HG03139 (cell line): ENCODE measurements at regions not wholly inside any gene's neighbourhood (a gene's known extent, or its start where the extent isn't known, plus 50 kb on each side); places are given as distances from the start of the nearest gene placed in this dataset.

Experiments used
- ATAC-seq: cut with Tn5 transposase; IDR thresholded peaks from one replicate; pipeline ENCODE4 v1.9.1; 2021; ENCODE audit not compliant: unreplicated experiment

DNA sequence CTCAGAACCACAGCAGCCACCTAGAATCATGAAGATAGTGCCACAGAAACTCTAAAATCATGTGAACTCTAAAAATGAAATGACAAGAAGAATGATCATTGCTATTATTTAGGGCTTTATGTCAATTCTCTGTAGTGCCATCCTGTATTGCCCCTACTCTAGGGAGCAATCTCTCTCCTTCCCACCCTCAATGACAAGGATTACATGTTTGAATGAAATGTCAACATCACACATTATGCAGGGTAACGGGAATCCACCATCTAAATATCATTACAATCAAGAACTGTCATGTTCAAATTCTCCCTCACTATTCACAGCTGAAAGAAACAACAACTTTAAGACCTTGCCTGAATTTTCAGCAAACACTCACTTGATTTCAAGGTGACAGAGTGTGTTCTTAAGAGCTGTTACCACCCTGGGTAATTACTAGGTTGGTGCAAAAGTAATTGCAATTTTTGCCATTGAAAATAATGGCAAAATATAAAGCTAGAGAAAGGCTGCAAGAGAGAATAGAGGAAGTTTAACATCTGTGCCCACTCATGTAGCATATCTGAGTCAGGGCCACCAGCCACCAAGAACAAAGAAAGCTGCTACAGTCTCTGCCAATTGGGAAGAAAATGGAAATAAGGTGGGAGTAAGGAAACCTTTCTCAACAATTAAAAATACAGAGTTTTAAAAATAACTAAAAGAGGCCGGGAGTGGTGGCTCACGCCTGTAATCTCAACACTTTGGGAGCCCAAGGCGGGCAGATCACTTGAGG is 112.8 kb upstream of the PSMD7 start:
- ATAC-seq, result no peak

DNA sequence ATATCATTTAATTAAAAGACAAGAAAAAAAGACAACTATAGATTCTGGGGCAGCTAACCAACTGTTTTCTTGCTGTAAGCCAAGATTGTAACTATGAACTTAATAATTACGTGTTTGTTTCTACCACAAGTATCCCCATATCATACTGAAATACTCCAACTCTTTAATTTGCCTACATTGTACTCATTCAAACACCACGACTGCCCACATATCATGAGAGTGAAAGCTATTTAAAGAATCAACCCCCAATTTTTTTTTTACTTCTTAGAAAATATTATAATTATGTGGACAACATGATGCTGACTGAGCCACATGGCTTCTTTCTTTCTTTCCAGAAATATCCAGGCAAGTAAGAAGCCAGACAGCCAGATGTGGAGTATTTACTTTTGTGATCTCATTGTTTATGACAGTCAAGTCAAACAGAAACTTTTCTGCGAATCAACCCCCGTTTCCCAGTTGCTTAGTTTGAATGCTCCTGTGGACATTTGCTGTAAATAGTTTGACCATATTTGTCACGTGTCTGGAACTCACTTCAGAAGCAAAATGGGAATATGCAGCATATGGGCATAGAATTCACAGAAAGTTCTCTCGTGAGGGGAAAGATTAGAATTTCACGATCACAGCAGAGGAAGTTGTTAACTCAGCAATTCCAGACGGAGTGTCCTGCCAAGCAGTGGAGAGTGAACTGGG is 126.8 kb upstream of the PSMD7 start:
- no peak for ATAC-seq

DNA sequence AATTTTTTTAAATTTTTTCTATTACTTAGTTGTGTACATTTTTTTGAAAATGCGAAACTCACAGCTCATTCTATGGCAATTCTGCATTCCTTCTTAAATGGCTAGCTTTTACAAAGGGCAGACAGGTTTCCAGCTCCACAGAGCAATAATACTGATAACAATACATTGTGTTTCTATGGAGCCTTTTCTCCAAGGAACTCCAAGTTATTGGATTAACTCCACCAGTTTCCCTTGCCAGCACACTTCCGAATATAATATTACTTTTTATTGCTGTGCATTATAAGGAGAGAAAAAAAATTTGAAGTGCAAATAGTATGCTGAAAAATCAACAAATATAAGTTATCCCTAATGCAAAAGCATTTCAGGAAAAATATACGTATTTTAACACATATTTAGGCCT is 127.5 kb upstream of the PSMD7 start:
- no peak for ATAC-seq

GRCh38 chr16:74168445-74168844 is 128.2 kb upstream of the PSMD7 start:
- ATAC-seq, result no peak

DNA sequence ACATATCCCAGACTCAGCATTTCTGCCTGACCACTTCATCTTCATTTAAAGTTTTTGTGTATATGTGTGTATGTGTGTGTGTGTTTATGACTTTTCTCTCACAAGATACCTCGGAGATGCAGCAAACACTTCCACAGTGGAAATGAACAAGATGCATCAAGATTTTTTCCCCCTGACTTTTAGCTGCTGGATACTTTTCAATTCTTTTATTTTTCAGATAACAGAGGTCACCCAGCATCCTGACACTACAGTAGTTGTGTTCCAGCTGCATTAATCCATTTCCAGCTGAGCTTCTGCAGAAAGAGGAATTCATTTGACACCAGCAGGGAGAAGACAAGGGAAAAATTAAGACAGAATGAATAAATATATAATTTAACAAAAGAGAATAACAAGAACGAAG is 130.2 kb upstream of the PSMD7 start:
- no peak for ATAC-seq

GRCh38 chr16:74165566-74166080 is 131.0 kb upstream of the PSMD7 start:
- no peak for ATAC-seq

DNA sequence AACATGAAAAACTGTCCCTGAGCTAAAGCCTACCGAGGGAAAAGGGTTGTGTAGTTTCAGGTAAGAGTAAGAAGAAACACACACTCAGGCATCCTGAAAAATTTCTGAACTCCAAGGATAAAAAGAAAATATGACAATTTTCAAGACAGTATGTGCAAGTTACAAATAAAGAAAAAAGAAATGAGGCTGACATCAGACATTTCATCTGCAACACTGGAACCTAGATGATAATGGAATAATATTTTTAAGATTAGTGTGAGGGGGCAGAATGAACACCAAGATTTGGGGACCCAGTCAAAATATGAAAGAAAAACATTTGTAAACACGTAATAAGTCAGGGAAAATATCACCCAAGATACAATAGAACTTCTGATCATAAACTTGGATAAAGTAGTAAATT is 135.9 kb upstream of the PSMD7 start:
- ATAC-seq, result no peak

DNA sequence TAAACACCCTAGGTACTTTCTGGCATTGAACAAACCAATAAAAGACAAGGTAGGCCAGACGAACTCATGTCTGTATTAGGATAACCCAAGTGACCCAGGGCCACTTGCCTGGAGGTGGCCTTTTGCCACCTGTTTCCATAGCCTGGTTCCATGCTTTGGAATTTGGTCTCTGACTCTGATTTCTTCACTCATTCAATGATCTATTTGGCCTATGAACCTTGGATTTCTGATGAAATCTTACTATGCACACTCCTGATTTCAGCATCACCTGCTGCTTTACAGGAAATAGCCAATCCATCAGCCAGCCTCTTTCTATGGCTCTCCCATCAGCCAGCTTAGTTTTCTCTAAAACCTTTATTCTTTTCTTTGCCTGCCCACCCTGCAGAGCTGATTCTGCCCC is 142.8 kb upstream of the PSMD7 start:
- no peak for ATAC-seq

- no peak for ATAC-seq
These were observed 150.0 kb upstream of the PSMD7 start for GRCh38 chr16:74146643-74147042.

GRCh38 chr16:74143171-74143570 is 153.4 kb upstream of the PSMD7 start:
- no peak for ATAC-seq

DNA sequence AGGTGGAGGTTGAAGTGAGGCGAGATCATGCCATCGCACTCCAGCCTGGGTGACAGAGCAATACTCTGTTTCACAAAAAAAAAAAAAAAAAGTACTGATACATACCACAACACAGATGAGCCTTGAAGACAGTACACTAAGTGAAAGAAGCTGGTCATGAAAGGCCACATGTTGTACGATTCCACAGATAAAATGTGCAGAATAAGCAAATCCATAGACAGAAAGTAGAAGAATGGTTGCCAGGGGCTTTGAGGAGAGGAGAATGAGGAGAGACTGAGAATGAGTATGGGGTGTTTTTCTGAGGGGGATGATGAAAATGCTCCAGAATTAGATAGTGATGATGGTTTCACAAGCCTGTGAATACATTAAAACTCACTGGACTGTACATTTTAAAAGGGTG is 155.6 kb upstream of the PSMD7 start:
- ATAC-seq, result no peak

DNA sequence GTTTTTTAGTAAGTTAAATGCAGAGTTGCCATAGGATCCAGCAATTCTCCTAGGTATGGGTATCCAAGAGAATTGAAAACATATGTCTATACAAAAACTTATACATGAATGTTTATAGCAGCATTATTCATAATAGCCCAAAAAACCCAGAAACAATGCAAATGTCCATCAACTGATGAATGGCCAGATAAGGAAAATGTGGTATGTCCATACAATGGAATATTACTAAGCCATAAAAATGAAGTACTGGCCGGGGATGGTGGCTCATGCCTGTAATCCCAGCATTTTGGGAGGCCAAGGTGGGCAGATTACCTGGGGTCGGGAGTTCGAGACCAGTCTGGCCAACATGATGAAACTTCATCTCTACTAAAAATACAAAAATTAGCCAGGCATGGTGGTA is 156.1 kb upstream of the PSMD7 start:
- ATAC-seq, result no peak

- ATAC-seq, result no peak
These were observed 172.8 kb upstream of the PSMD7 start for GRCh38 chr16:74123826-74124225.

DNA sequence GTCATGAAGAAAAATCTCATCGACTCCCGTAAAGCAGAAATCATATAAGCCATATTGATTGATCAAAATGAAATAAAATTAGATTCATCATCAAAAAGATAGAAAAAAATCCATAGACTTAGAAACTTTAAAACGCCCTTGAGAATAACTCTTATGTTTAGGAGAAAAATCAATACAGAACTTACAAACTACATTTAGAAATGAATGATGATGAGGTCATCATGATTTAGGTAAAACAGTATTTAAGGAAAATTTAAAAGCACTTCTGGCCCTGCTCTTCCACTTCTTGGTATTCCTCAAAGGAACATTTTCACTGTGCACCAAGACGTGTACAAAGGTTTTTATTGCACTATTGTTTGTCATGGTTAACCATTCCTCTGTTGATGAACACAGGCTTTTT is 173.4 kb upstream of the PSMD7 start:
- no peak for ATAC-seq

DNA sequence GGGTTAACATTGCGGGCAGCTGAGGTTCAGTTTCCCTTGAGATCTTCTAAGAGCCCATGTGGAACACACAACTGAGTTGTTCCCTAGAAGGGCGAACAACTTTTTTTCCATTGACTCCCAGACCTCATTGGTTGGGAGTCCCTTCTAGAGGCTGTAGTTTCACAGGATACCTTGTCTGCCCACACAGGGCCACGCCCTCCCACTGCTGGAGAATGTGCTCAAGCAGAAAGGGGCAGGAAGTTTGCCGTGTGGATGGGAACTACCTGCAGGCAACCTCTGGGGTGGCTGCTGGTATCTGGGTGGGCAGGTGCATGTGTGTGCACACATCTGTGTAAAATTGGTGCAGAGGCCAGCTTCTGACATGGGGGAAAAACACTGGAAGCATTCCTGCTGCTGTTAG is 178.8 kb upstream of the PSMD7 start:
- ATAC-seq, result no peak

- no peak for ATAC-seq
These were observed 183.1 kb upstream of the PSMD7 start for GRCh38 chr16:74113545-74113944.

GRCh38 chr16:74111456-74111982 is 185.1 kb upstream of the PSMD7 start:
- ATAC-seq, result no peak

DNA sequence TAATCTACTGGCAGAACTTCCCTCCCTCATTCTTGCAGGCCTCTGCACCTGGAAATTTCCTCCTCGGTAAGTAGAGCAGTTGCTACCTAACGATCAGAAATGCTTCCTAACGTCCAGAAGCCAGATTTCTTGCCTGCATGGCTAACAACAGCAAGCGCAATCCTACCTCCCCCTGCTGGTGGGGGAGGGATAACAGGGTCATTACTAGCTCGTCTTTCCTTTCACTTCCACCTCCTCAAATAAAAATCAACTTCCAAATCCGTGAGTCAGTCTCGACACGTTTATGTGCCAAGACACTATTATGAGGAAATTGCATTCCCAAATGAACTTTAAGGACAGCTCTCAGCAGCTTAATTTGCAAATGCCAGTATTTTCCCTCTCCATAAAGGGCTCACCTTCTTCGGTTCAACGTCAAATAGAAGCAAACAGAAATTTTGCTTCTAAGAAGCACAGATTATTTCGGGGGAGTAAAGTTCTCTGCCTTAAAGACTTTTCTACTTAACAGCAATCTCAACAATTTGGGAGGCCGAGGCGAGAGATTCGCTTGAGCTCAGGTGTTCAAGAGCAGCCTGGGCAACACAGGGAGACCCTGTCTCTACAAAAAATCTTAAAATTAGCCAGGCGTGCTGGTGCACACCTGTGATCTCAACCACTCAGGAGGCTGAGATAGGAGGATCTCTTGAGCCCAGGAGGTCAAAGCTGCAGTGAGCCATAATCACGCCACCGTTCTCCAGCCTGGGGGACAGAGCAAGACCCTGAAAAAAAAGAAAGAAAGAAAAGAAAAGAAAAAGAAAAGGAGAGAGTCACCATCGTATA is 188.6 kb upstream of the PSMD7 start:
- ATAC-seq, result no peak

DNA sequence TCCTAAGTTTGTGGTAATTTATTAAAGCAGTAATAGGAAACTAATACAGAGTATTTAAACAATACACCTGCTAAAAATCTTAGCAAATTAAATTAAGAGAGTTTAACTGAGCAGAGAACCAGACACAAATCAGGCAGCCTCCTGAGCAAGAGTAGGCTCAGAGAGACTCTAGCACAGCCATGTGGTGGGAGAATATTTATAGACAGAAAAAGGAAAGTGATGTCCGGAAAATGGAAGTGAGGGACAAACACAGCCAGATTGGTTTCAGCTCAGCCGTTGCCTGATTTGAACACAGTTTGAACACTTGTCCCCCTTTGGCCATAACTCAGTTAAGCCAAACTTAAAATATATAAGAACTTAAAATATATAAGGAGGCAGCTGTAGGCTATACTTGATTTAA is 192.6 kb upstream of the PSMD7 start:
- no peak for ATAC-seq

DNA sequence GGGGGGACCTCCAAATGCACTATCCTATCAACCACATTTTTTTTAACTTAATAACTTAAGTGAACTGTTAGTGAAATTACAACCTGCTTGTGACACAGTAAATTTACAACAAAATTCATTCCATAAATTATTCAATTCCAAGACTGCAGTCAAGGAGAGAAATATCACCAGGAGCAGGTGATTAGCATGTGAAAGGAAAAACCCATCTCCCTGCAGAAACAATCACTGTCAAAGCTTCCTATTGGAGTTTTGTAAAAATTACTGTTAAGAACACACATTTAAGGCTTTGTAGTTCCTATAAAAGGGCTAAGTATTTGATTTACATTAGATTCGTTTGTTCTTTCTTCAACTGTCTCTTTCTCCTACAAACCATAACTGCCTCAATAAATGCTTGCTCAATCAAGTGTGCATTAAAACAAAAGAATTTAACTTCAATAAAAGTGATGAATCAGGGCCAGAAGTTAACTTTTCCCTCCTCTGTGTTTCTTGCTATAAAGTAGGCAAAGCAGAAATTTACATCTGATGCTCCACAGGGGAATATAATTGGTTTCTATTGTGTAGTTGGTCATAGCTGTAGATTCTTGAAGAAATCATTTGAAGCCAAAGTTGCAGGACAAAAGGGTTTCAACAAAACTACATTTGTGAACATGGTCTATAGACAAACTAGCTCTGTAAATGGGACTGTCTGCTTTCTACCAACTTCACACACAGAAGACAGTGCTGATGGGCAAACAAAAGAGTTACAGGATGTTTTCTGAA is 195.1 kb upstream of the PSMD7 start:
- ATAC-seq, result no peak
